Omental fat pad (tissue), 3 donors: ENCODE measurements at regions not wholly inside any gene's neighbourhood (a gene's known extent, or its start where the extent isn't known, plus 50 kb on each side); places are given as distances from the start of the nearest gene placed in this dataset.

Experiments
- ATAC-seq: fragments of 150-250 bp; one replicate; pipeline ENCODE4 v1.9.1; 2016; ENCODE audit warnings: mild to moderate bottlenecking, moderate library complexity; ENCODE audit not compliant: low FRiP score
- DNase-seq: peaks from one replicate; pipeline ENCODE4 v3.0.0-alpha.2; 2019; ENCODE audit warnings: low spot score
- TF ChIP-seq, protein P1 (sequence below), 3 donors: fragments of 450-650 bp; IDR thresholded peaks; one replicate each; pipeline ENCODE4 v1.5.1; 2016 to 2017; ENCODE audit warnings: antibody characterized with exemption in 3 of 3, mild to moderate bottlenecking in 3 of 3, moderate library complexity in 2 of 3

DNA sequence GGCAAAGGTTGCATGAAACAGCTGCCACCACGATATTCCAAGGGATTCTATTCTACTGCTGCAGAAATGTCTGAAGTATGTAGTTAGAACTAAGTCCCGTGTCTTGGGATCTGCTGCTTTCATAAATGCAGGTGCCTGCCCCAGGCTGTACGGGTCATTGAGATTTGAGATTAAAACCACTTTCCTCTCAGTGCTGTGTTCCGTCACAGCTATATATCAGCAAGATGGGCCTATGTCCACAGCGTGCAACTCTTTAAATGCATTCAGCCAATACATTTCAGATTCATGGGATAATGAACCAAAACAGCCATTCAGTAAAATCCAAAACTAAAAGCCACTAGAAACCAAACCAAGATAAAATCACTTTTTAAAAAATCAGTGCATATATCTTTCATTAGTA, 107.3 kb upstream of the LUZP2 start:
- DNase-seq = no peak
- ATAC-seq = no peak
- TF ChIP-seq, protein P1, sequence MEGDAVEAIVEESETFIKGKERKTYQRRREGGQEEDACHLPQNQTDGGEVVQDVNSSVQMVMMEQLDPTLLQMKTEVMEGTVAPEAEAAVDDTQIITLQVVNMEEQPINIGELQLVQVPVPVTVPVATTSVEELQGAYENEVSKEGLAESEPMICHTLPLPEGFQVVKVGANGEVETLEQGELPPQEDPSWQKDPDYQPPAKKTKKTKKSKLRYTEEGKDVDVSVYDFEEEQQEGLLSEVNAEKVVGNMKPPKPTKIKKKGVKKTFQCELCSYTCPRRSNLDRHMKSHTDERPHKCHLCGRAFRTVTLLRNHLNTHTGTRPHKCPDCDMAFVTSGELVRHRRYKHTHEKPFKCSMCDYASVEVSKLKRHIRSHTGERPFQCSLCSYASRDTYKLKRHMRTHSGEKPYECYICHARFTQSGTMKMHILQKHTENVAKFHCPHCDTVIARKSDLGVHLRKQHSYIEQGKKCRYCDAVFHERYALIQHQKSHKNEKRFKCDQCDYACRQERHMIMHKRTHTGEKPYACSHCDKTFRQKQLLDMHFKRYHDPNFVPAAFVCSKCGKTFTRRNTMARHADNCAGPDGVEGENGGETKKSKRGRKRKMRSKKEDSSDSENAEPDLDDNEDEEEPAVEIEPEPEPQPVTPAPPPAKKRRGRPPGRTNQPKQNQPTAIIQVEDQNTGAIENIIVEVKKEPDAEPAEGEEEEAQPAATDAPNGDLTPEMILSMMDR (IDR thresholded peaks at IDR 0.05) = no peak

DNA sequence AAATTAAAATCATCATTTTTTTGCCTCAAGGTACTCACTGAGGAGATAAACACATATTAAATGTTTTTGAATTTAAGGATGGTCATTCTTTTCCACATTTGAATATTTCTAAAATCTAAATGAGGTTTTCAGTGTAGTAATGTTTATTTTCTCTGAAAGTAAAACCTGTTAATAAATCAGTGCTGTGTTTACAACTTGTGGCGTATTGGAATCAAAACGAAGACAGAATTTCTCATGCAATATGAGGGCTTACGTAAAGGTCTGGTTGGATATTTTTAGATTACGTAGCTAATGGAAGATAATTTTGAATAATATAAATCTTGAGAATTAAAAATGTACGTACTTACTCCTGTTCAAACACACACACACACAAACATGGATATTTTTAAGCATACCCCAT, 106.8 kb upstream of the LUZP2 start:
- DNase-seq (no peak), ATAC-seq (no peak)
- TF ChIP-seq, protein P1 (IDR thresholded peaks at IDR 0.05) = no peak

DNA sequence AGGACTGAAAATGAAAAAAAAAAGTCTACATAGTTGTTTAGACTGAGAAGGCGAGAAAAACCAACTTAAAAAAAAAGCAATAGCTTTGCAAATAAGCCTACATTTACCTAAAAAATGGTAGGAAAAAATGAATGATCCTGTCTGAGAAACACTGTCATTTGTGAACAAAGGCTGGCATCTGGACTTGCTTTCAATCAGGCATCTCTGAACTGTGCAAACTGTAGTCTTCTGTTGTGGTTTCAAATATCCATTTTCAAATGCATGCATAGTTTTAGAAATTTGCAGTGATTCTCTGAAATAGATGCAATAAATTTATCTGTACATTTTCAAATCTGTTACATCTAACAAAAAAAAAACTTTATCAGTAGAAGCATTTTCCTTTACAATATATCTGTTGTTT, 106.1 kb upstream of the LUZP2 start:
- TF ChIP-seq, protein P1 (IDR thresholded peaks at IDR 0.05) = no peak
- DNase-seq (no peak), ATAC-seq (no peak)

DNA sequence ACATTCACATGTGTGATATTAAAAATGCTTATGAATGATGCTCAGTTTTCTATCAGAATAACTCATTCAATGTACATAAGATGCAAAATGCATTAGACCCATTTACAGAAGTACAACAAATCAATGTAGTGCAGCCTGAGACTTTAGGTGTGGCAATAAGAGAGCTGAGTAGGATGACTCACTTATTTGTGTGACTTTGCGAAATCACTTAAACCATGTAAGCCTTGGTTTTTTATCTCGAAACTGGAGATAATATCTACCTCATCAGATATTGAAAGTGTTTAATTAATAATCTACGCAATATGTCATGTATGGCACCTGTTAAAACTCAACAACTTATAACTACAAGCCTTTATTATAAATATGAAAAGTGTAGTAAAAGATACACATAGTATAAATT, 105.7 kb upstream of the LUZP2 start:
- TF ChIP-seq, protein P1 (IDR thresholded peaks at IDR 0.05) = no peak
- ATAC-seq (no peak), DNase-seq (no peak)

DNA sequence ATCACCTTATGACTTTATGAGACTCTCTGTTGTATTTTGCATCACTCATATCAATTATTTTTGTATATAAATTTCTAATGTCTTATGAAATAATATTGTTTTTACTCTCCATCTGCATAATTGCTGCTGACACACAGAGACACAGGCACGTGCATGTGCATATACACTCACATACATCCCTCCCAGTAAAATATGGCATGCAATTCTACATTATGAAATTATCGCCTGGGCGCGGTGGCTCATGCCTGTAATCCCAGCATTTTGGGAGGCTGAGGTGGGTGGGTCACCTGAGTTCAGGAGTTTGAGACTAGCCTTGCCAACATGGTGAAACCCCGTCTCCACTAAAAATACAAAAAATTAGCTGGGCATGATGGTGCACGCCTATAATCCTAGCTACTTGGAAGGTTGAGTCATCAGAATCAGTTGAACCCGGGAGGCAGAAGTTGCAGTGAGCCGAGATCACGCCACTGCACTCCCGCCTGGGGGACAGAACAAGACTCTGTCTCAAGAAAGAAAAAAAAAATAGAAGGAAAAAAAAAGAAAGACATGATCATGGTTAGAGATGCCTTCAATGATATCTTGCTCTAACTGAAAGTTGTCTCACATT, 96.7 kb upstream of the LUZP2 start:
- ATAC-seq (no peak), DNase-seq (no peak)
- TF ChIP-seq, protein P1 (IDR thresholded peaks at IDR 0.05) = no peak

DNA sequence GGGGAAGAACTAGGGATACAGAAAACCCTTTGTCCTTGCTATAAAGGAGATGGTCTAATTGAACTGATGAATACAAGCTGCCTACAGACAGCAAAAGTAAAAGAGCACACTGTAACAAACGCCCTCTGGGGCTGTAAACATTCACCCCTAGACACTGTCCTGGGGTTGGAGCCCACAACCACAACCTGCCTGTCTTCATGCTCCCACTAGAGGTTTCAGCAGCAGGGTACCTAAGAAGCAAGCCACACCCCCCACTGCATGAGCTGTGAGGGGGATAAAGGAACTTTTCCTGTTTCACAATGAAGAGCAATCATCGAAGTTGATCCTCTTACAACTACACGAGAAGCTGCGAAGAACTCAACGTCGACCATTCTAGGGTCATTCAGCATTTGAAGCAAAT, 90.5 kb upstream of the LUZP2 start:
- no peak for ATAC-seq
- TF ChIP-seq, protein P1 (IDR thresholded peaks at IDR 0.05) = no peak

DNA sequence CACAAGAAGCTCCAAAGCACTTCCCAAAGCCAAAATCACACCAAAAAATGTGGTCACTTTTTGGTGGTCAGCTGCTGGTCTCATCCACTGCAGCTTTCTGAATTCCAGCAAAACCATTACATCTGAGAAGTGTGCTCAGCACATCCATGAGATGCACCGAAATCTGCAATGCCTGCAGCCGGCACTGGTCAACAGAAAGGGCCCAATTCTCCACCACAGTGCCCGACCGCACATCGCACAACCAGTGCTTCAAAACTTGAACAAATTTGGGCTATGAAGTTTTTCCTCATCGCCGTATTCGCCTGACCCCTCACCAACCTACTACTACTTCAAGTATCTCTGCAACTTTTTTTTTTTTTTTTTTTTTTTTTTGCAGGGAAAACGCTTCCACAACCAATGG, 89.9 kb upstream of the LUZP2 start:
- no peak for DNase-seq
- ATAC-seq = no peak
- TF ChIP-seq, protein P1 (IDR thresholded peaks at IDR 0.05) = no peak

More for the DNA sequence above, 90.5 kb upstream of the LUZP2 start:
- DNase-seq = no peak
